Activated T-helper 17 cell treated with anti-CD3 and anti-CD28 coated beads, Interleukin-2, amount 50 U/mL, for 72 hours (primary cell): ENCODE measurements at regions not wholly inside any gene's neighbourhood (a gene's known extent, or its start where the extent isn't known, plus 50 kb on each side); places are given as distances from the start of the nearest gene placed in this dataset.
"Not testable (repeated sequence)": the region's sequence is repeated elsewhere in the genome, so short reads cannot be mapped to it uniquely, and the experiment has no call there.

Source experiments
- ATAC-seq: fragments of 150-1000 bp; cut with Tn5 transposase; replicated peaks from 2 replicates; pipeline ENCODE4 v1.10.0; 2021; ENCODE audit warnings: mild to moderate bottlenecking, moderate library complexity
- H3K27ac Mint-ChIP-seq: one replicate; pipeline ENCODE4 v1.8.0; 2022; ENCODE audit warnings: mixed read lengths
- H3K27me3 Mint-ChIP-seq: one replicate; pipeline ENCODE4 v1.8.0; 2022; ENCODE audit warnings: mixed read lengths
- H3K36me3 Mint-ChIP-seq: one replicate; pipeline ENCODE4 v1.8.0; 2022; ENCODE audit warnings: low read depth, mild to moderate bottlenecking, mixed read lengths
- H3K4me1 Mint-ChIP-seq: one replicate; pipeline ENCODE4 v1.8.0; 2022; ENCODE audit warnings: mixed read lengths
- H3K4me3 Mint-ChIP-seq: one replicate; pipeline ENCODE4 v1.8.0; 2022; ENCODE audit warnings: mild to moderate bottlenecking, mixed read lengths
- H3K9me3 Mint-ChIP-seq: one replicate; pipeline ENCODE4 v1.8.0; 2022; ENCODE audit warnings: mixed read lengths

GRCh38 chr12:123058980-123059379 is 78.5 kb downstream of the ARL6IP4 start:
- Mint-ChIP-seq H3K27ac (peak overlapping the region; percentile 68), H3K4me3 (no peak overlapping the region), H3K36me3 (no peaks in the 10 kb centered on the region), H3K9me3 (no peaks in the 10 kb centered on the region), H3K4me1 (no peaks in the 10 kb centered on the region), H3K27me3 (no peaks in the 10 kb centered on the region)
- no peak for ATAC-seq

GRCh38 chr12:123058481-123058880 is 78.0 kb downstream of the ARL6IP4 start:
- Mint-ChIP-seq H3K4me3 (no peak overlapping the region), H3K27ac (peak overlapping the region; percentile 68), H3K36me3 (no peaks in the 10 kb centered on the region), H3K27me3 (no peaks in the 10 kb centered on the region), H3K4me1 (no peaks in the 10 kb centered on the region), H3K9me3 (no peaks in the 10 kb centered on the region)
- no peak for ATAC-seq

GRCh38 chr12:123057513-123058265 is 77.2 kb downstream of the ARL6IP4 start:
- ATAC-seq = no peak
- H3K27ac Mint-ChIP-seq = peak overlapping the region; percentile 68
- no peaks in the 10 kb centered on the region for H3K4me1 Mint-ChIP-seq
- no peaks in the 10 kb centered on the region for H3K36me3 Mint-ChIP-seq
- H3K9me3 Mint-ChIP-seq = no peaks in the 10 kb centered on the region
- no peak overlapping the region for H3K4me3 Mint-ChIP-seq
- H3K27me3 Mint-ChIP-seq = no peaks in the 10 kb centered on the region

- Mint-ChIP-seq H3K27me3 (no peaks in the 10 kb centered on the region), H3K36me3 (no peaks in the 10 kb centered on the region), H3K9me3 (no peaks in the 10 kb centered on the region), H3K27ac (no peak overlapping the region), H3K4me1 (no peaks in the 10 kb centered on the region), H3K4me3 (no peak overlapping the region)
- ATAC-seq = no peak
Observed at GRCh38 chr12:123056709-123057108, 76.2 kb downstream of the ARL6IP4 start.

GRCh38 chr12:123056053-123056452 is 75.6 kb downstream of the ARL6IP4 start:
- Mint-ChIP-seq H3K9me3 (no peaks in the 10 kb centered on the region), H3K4me1 (no peaks in the 10 kb centered on the region), H3K36me3 (no peaks in the 10 kb centered on the region), H3K4me3 (no peak overlapping the region), H3K27me3 (no peaks in the 10 kb centered on the region), H3K27ac (no peak overlapping the region)
- no peak for ATAC-seq

GRCh38 chr12:123055281-123055766 is 74.8 kb downstream of the ARL6IP4 start:
- no peak overlapping the region for H3K4me3 Mint-ChIP-seq
- H3K27ac Mint-ChIP-seq = no peak overlapping the region
- H3K4me1 Mint-ChIP-seq = no peaks in the 10 kb centered on the region
- no peaks in the 10 kb centered on the region for H3K27me3 Mint-ChIP-seq
- no peaks in the 10 kb centered on the region for H3K9me3 Mint-ChIP-seq
- no peaks in the 10 kb centered on the region for H3K36me3 Mint-ChIP-seq
- ATAC-seq = no peak

GRCh38 chr12:123054371-123054770 is 73.9 kb downstream of the ARL6IP4 start:
- H3K27ac Mint-ChIP-seq = no peak overlapping the region
- no peak for ATAC-seq

GRCh38 chr12:123051556-123051955 is 71.1 kb downstream of the ARL6IP4 start:
- Mint-ChIP-seq H3K36me3 (no peaks in the 10 kb centered on the region), H3K4me3 (no peak overlapping the region), H3K27ac (no peak overlapping the region), H3K9me3 (no peaks in the 10 kb centered on the region), H3K4me1 (no peaks in the 10 kb centered on the region), H3K27me3 (no peaks in the 10 kb centered on the region)
- no peak for ATAC-seq

More at GRCh38 chr12:123054371-123054770, 73.9 kb downstream of the ARL6IP4 start:
- no peaks in the 10 kb centered on the region for H3K36me3 Mint-ChIP-seq
- H3K9me3 Mint-ChIP-seq = no peaks in the 10 kb centered on the region
- no peaks in the 10 kb centered on the region for H3K4me1 Mint-ChIP-seq
- H3K4me3 Mint-ChIP-seq = no peak overlapping the region
- no peaks in the 10 kb centered on the region for H3K27me3 Mint-ChIP-seq

GRCh38 chr12:123050913-123051312 is 70.4 kb downstream of the ARL6IP4 start:
- no peaks in the 10 kb centered on the region for H3K27me3 Mint-ChIP-seq
- H3K4me1 Mint-ChIP-seq = no peaks in the 10 kb centered on the region
- no peak for ATAC-seq
- H3K36me3 Mint-ChIP-seq = no peaks in the 10 kb centered on the region
- no peak overlapping the region for H3K27ac Mint-ChIP-seq
- H3K9me3 Mint-ChIP-seq = no peaks in the 10 kb centered on the region
- H3K4me3 Mint-ChIP-seq = no peak overlapping the region

GRCh38 chr12:123050331-123050831 is 69.9 kb downstream of the ARL6IP4 start:
- H3K36me3 Mint-ChIP-seq = no peaks in the 10 kb centered on the region
- peak; percentile 73 for ATAC-seq
- no peaks in the 10 kb centered on the region for H3K4me1 Mint-ChIP-seq
- no peak overlapping the region for H3K27ac Mint-ChIP-seq
- no peaks in the 10 kb centered on the region for H3K9me3 Mint-ChIP-seq
- H3K27me3 Mint-ChIP-seq = no peaks in the 10 kb centered on the region
- no peak overlapping the region for H3K4me3 Mint-ChIP-seq

- Mint-ChIP-seq H3K27ac (no peak overlapping the region), H3K27me3 (no peaks in the 10 kb centered on the region), H3K4me3 (no peak overlapping the region), H3K9me3 (no peaks in the 10 kb centered on the region), H3K36me3 (no peaks in the 10 kb centered on the region), H3K4me1 (no peaks in the 10 kb centered on the region)
- ATAC-seq = no peak
Observed at GRCh38 chr12:123049398-123050240, 69.1 kb downstream of the ARL6IP4 start.

GRCh38 chr12:123047892-123048291 is 67.4 kb downstream of the ARL6IP4 start:
- not testable (repeated sequence) for H3K4me3 Mint-ChIP-seq, ATAC-seq, H3K36me3 Mint-ChIP-seq, H3K27ac Mint-ChIP-seq, H3K4me1 Mint-ChIP-seq, H3K27me3 Mint-ChIP-seq, H3K9me3 Mint-ChIP-seq

GRCh38 chr12:123047289-123047688 is 66.8 kb downstream of the ARL6IP4 start:
- no peaks in the 10 kb centered on the region for H3K36me3 Mint-ChIP-seq
- H3K27ac Mint-ChIP-seq = no peak overlapping the region
- H3K27me3 Mint-ChIP-seq = no peaks in the 10 kb centered on the region
- no peak overlapping the region for H3K4me3 Mint-ChIP-seq
- ATAC-seq = no peak
- H3K4me1 Mint-ChIP-seq = peaks cover 5% of the 10 kb centered on the region
- no peaks in the 10 kb centered on the region for H3K9me3 Mint-ChIP-seq

- H3K4me1 Mint-ChIP-seq = peaks cover 5% of the 10 kb centered on the region
- no peak overlapping the region for H3K27ac Mint-ChIP-seq
- ATAC-seq = no peak
- no peaks in the 10 kb centered on the region for H3K36me3 Mint-ChIP-seq
- H3K4me3 Mint-ChIP-seq = no peak overlapping the region
- H3K27me3 Mint-ChIP-seq = no peaks in the 10 kb centered on the region
- no peaks in the 10 kb centered on the region for H3K9me3 Mint-ChIP-seq
Observed at GRCh38 chr12:123046431-123046830, 66.0 kb downstream of the ARL6IP4 start.

- no peaks in the 10 kb centered on the region for H3K27me3 Mint-ChIP-seq
- peaks cover 5% of the 10 kb centered on the region for H3K4me1 Mint-ChIP-seq
- no peak for ATAC-seq
- no peak overlapping the region for H3K27ac Mint-ChIP-seq
- no peaks in the 10 kb centered on the region for H3K36me3 Mint-ChIP-seq
- no peaks in the 10 kb centered on the region for H3K9me3 Mint-ChIP-seq
- H3K4me3 Mint-ChIP-seq = no peak overlapping the region
Observed at GRCh38 chr12:123045678-123046077, 65.2 kb downstream of the ARL6IP4 start.
